Left lung (tissue), 4 donors: ENCODE measurements at regions not wholly inside any gene's neighbourhood (a gene's known extent, or its start where the extent isn't known, plus 50 kb on each side); places are given as distances from the start of the nearest gene placed in this dataset.
"Not testable (repeated sequence)": the region's sequence is repeated elsewhere in the genome, so short reads cannot be mapped to it uniquely, and the experiment has no call there.

Source experiments
- ATAC-seq: fragments of 200-7000 bp; cut with Tn5 transposase; one replicate; pipeline ENCODE4 v1.9.1; 2020; ENCODE audit warnings: moderate library complexity
- DNase-seq, 4 donors: peaks; one replicate each; pipeline ENCODE4 v3.0.0-alpha.2; 2013 to 2020
- H3K27ac ChIP-seq, 2 donors: fragments of 200-600 bp; sonication (generic) in 1 of 2; one replicate each; pipeline versions ENCODE4 v1.5.0 to v1.8.0; 2020 to 2021
- H3K27me3 ChIP-seq, 2 donors: fragments of 200-600 bp; sonication (generic) in 1 of 2; one replicate each; pipeline versions ENCODE4 v1.5.0 to v1.8.0; 2020 to 2021
- H3K36me3 ChIP-seq, 2 donors: fragments of 200-600 bp; sonication (generic) in 1 of 2; one replicate each; pipeline versions ENCODE4 v1.5.0 to v1.8.0; 2020 to 2021
- H3K4me1 ChIP-seq, 2 donors: fragments of 200-600 bp; one replicate each; pipeline ENCODE4 v1.8.0; 2021
- H3K4me3 ChIP-seq, 2 donors: fragments of 200-600 bp; sonication (generic) in 1 of 2; one replicate each; pipeline versions ENCODE4 v1.5.0 to v1.8.0; 2020 to 2021; ENCODE audit warnings: mild to moderate bottlenecking in 1 of 2
- H3K9me3 ChIP-seq, 2 donors: fragments of 200-600 bp; sonication (generic) in 1 of 2; one replicate each; pipeline versions ENCODE4 v1.5.0 to v1.8.0; 2020 to 2021
- intact Hi-C, 2 donors: fragments of 100-400 bp; cut with DNase I; formaldehyde crosslinking; loops; one replicate each; pipeline versions ENCODE4 v1.11.2 to v1.14.2; 2022
- TF ChIP-seq, protein P1 (sequence below), 2 donors: fragments of 200-600 bp; sonication (generic) in 1 of 2; IDR thresholded peaks; one replicate each; pipeline versions ENCODE4 v1.5.0 to v1.8.0; 2021; ENCODE audit warnings: antibody characterized with exemption in 2 of 2
- donor health status: DM: no; HTN: yes; CAD: no.
- donor health status: DM: no; HTN: no; CAD: no.

- no peaks in the 10 kb centered on the region for H3K27me3 ChIP-seq
- DNase-seq (no peak), ATAC-seq (no peak)
- intact Hi-C loops: no loop called here
- H3K27ac ChIP-seq: no peak overlapping the region
- TF ChIP-seq, protein P1, sequence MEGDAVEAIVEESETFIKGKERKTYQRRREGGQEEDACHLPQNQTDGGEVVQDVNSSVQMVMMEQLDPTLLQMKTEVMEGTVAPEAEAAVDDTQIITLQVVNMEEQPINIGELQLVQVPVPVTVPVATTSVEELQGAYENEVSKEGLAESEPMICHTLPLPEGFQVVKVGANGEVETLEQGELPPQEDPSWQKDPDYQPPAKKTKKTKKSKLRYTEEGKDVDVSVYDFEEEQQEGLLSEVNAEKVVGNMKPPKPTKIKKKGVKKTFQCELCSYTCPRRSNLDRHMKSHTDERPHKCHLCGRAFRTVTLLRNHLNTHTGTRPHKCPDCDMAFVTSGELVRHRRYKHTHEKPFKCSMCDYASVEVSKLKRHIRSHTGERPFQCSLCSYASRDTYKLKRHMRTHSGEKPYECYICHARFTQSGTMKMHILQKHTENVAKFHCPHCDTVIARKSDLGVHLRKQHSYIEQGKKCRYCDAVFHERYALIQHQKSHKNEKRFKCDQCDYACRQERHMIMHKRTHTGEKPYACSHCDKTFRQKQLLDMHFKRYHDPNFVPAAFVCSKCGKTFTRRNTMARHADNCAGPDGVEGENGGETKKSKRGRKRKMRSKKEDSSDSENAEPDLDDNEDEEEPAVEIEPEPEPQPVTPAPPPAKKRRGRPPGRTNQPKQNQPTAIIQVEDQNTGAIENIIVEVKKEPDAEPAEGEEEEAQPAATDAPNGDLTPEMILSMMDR (IDR thresholded peaks at IDR 0.05): no peak
- H3K4me1 ChIP-seq: no peaks in the 10 kb centered on the region
- H3K9me3 ChIP-seq: no peaks in the 10 kb centered on the region
- no peaks in the 10 kb centered on the region for H3K36me3 ChIP-seq
- no peak overlapping the region for H3K4me3 ChIP-seq
These were observed 331.9 kb upstream of the SFRP2 start for GRCh38 chr4:154120690-154121345.

- no peak for DNase-seq
These were observed 331.3 kb upstream of the SFRP2 start for GRCh38 chr4:154120006-154120676.

DNA sequence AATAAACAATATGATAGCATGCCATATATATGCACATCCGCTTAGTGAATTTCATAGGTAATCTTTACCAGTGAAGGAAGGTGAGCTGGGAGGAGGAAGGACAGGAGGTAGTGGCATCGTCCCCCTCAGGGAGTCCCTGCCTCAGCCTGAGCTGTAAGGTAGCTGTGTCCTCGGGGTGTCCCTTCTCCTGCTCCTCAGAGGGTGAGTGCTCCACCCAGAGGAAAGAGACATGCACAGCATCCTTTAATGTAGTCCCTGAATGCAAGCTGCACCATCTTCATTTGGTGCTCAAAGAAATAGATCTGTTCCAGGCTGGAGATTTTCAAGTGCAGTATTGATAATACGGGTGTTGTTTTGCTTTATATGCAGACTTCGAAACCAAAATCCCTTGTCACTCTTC is 330.4 kb upstream of the SFRP2 start:
- H3K27me3 ChIP-seq: no peaks in the 10 kb centered on the region
- no peak overlapping the region for H3K4me3 ChIP-seq
- H3K9me3 ChIP-seq: no peaks in the 10 kb centered on the region
- no peak for ATAC-seq
- no peaks in the 10 kb centered on the region for H3K4me1 ChIP-seq
- no peak for DNase-seq
- TF ChIP-seq, protein P1 (IDR thresholded peaks at IDR 0.05): no peak
- no peak overlapping the region for H3K27ac ChIP-seq
- intact Hi-C loops: no loop called here
- H3K36me3 ChIP-seq: no peaks in the 10 kb centered on the region

More at GRCh38 chr4:154120006-154120676, 331.3 kb upstream of the SFRP2 start:
- no peaks in the 10 kb centered on the region for H3K9me3 ChIP-seq
- H3K4me1 ChIP-seq: no peaks in the 10 kb centered on the region
- no peak overlapping the region for H3K4me3 ChIP-seq
- no peak overlapping the region for H3K27ac ChIP-seq
- intact Hi-C loops: no loop called here
- ATAC-seq: no peak
- TF ChIP-seq, protein P1 (IDR thresholded peaks at IDR 0.05): no peak
- no peaks in the 10 kb centered on the region for H3K27me3 ChIP-seq
- H3K36me3 ChIP-seq: no peaks in the 10 kb centered on the region

GRCh38 chr4:154117726-154118125 is 328.8 kb upstream of the SFRP2 start:
- intact Hi-C loops, H3K4me3 ChIP-seq, H3K9me3 ChIP-seq, H3K27me3 ChIP-seq, H3K27ac ChIP-seq, H3K36me3 ChIP-seq, ATAC-seq, H3K4me1 ChIP-seq, DNase-seq: not testable (repeated sequence)

DNA sequence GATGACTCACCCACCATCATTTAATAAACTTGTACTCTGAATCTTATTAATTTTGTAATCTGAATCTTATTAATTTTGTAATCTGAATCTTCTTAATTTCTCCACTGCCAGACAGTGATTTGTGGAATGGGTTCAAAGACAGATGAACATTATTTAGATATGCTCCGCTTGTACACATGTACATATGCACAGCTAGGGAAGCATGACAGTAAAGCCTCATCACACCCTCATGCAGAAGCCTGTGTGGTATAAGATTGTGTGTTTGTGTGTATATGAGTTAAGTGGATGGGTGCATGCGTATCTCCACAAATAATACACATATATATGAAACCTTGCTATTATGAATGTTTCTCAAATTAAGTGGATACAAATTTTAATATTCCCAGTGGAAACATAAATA is 318.5 kb upstream of the SFRP2 start:
- DNase-seq: no peak
- intact Hi-C loops: no loop called here
- no peaks in the 10 kb centered on the region for H3K4me1 ChIP-seq
- no peak overlapping the region for H3K27ac ChIP-seq
- H3K4me3 ChIP-seq: no peak overlapping the region
- H3K36me3 ChIP-seq: no peaks in the 10 kb centered on the region
- no peak for ATAC-seq
- H3K27me3 ChIP-seq: no peaks in the 10 kb centered on the region
- peaks cover 0 to 13% of the 10 kb centered on the region in 2 donors for H3K9me3 ChIP-seq
- TF ChIP-seq, protein P1 (IDR thresholded peaks at IDR 0.05): no peak
